GM15510 (cell line): ENCODE measurements at regions not wholly inside any gene's neighbourhood (a gene's known extent, or its start where the extent isn't known, plus 50 kb on each side); places are given as distances from the start of the nearest gene placed in this dataset.

ENCODE experiments used
- POLR2A ChIP-seq: IDR thresholded peaks from 3 replicates; pipeline ENCODE4 v1.6.1; 2011; ENCODE audit warnings: borderline replicate concordance; ENCODE audit not compliant: insufficient read length; ENCODE audit errors: extremely low read depth

- TF ChIP-seq POLR2A, result no peak
These were observed 144.0 kb upstream of the CIBAR2 start for GRCh38 chr16:85256190-85256739.

GRCh38 chr16:85257483-85257882, 145.2 kb upstream of the CIBAR2 start:
- no peak for TF ChIP-seq POLR2A

- TF ChIP-seq POLR2A, result no peak
These were observed 145.9 kb upstream of the CIBAR2 start for GRCh38 chr16:85258166-85258565.

DNA sequence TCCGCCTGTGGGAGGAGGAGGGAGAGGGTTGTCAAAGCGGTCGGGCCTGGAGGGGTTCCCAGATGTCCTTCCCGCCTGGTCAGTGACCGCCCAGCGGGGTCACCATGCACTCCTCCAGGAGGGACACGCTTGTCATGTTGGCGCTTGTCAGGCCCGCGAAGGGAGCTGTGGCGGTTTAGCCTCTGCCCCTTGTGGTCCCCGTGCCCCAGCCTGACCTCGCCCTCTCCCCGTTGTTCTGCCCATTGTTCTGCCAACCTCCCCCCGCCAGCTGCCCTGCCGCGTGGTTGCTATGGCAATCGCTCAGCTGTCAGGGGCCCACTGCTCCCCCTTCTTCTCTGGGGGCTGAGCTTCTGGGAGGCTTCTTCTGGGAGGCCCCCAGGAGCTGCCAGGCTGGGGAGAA, 146.4 kb upstream of the CIBAR2 start:
- TF ChIP-seq POLR2A, result no peak

DNA sequence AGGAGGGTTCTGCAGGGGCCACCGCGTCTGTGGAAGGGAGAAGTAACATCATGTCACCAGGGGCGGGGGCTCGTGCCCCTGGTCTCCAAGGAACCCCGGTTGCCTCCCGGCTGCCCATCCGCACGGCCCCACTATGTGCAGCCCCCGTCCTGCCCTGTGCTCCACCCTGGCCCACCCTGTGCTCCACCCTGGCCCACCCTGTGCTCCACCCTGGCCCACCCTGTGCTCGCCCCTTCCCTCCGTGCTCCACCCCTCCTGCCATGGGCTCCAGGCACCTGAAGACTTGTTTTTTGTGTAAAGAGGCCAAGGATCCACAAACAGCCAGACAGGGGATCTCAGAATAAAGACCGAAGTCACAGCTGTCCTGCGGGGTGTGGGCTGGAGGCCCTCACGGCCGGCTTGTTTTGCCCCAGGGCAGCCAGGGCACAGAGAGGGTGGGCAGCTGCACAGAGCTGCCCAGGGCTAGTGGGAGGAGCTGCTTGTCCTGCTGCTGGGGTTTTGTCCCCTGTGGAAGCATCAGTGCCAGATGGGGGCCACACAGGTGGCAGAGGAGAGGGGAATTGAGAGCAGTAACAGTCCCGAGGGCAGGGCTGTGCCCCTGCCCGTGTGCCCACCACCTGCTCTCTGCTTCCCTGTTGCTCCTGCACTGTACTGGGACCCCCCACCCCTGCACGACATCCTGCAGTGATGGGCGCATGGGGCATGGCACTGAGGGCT, 147.0 kb upstream of the CIBAR2 start:
- TF ChIP-seq POLR2A, result no peak

GRCh38 chr16:85259832-85260167, 147.5 kb upstream of the CIBAR2 start:
- no peak for TF ChIP-seq POLR2A

- TF ChIP-seq POLR2A, result no peak
These were observed 148.9 kb upstream of the CIBAR2 start for GRCh38 chr16:85261204-85261603.

DNA sequence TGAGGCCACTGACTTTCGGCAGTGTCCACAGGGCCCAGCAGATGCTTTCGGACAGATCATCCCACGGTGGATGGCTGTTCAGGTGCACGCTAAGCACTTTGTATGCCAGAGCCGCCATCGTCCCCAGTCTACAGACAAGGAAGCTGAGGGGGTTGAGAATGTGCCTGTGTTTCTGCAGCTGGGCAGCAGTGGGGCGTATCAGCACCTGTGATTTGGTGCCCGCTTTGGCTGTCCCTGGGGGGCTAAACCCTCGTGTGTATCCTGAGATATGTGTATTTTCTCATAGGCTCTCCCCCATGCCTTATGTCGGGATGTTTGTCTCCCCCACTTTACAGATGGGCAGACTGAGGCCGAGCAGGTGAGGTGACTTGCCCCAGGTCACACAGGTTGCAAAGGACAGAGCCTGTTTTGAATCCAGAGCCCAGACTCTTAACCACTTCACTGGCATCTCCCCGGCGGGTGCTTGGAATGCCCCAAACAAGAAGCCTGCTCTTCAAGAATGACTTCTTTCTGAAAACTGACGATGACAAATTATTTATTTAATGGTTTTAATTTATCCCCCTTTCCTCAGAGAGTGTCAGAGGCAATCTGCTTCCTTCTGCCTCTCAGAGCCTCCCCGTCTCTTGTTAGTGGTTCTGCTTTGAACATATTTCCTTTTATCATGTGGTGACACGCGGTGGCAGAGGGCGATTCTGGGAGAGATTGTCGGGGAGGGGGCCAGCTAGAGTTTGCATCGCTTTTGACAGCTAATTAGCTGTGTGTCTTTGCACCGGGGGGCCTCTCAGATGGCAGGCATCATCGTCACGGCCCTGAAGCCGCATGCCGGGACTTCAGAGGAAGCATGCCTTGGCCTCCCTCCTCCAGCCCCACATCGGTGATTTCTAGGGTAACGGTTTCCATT, 149.6 kb upstream of the CIBAR2 start:
- TF ChIP-seq POLR2A, result no peak

- no peak for TF ChIP-seq POLR2A
These were observed 150.4 kb upstream of the CIBAR2 start for GRCh38 chr16:85262558-85263238.

GRCh38 chr16:85263239-85263585, 150.9 kb upstream of the CIBAR2 start:
- no peak for TF ChIP-seq POLR2A

DNA sequence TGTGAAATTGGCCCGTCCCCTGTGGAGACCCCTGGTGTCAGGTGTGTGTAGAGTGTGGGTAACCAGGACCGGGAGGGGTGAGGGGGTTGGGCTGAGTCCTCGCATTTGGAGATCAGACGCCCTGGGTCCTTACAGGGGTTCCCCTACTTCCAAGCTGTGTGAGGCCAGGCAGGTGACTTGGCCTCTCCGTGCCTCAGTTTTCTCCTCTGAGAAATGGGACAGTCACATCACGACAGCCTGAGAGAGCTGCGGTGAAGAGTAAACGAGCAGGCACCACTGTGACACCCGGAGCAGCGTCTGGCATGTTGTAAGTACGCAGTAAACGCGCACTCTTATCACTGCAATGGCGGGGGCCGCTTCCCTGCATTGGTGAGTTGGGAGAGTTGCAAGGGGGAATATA, 152.5 kb upstream of the CIBAR2 start:
- TF ChIP-seq POLR2A, result no peak

- TF ChIP-seq POLR2A, result no peak
These were observed 153.0 kb upstream of the CIBAR2 start for GRCh38 chr16:85265161-85265784.

DNA sequence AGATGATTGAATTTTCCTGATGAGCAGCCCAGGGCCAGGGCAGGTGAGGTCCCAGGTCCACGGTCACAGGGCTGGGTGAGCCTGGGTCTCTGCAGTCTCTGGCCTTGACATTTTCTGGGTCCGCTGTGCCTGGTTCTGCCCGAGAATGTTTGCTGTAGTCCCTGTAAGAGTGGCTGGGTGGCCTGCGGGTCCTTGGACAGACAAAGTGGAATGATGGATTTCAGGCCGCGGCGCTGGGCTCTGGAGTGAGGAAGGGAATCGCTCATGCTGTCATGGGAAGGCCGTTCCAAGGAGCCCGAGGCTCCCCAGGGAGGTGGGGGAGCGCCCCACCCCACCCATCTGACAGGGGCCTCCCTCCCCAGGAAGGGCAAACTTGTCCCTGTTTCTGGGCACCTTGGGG, 153.5 kb upstream of the CIBAR2 start:
- TF ChIP-seq POLR2A, result no peak

- TF ChIP-seq POLR2A, result no peak
These were observed 154.6 kb upstream of the CIBAR2 start for GRCh38 chr16:85266857-85267256.

DNA sequence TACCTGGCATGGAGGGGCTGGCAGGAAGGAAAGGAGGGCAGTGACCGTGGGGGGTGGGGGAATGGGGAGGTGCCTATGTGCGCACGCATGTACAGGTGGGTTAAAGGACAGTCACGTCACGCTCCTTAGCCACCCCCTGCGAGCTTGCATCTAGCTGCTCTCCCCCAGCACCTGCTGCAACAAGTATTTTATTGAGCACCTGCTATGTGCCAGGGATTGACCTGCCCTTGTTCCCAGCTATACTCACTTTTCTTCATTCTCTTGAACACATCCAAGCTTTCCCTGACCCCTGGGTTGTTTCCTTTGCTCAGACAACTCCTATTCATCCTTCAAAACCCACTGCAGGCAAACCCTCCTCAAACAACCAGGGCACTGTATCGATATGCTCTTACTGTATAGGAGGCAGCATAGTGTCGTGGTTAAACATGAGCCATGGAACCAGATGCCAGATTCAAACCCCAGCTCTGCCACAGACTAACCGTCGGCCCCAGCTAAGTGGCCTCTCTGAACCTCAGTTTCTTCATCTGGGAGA, 155.2 kb upstream of the CIBAR2 start:
- no peak for TF ChIP-seq POLR2A

DNA sequence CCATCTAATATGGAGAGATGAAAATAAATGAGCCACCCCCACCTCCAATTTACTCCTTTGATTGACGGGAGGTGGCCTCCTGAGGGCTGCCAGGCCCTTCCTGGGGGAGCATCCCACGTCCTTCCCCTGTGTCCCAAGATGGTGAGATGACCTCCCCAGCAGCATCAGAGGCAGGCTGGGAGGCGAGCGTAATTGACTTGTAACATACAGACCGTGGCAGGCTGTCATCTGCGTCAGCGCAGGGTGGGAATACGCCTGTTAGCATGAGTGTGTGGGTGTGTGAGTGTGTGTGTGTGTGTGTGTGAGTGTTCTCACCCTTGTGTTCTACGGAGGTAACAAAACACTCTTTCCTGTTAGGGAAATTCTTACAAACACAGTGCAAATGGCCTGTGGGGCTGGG, 156.9 kb upstream of the CIBAR2 start:
- no peak for TF ChIP-seq POLR2A

DNA sequence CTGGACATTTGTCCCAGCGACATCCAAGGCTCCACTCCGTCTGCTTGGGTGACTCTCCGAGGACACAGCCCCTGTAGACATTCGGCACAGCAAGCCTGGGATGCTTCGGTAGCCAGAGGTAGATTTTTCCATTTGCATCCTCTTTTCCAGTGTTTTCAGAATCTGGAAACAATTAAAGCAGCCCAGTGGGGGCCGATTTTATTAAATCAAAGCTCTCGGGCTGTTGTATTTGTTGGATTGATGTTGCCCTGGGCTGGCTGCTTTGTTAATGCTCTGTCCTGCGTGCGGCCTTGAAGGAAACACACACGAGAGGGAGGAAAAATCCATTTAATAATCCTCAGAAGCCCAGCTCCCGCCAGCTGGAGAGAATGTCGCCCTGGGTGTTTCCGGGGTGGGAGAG, 158.1 kb upstream of the CIBAR2 start:
- no peak for TF ChIP-seq POLR2A
